ENCODE measurements at regions not wholly inside any gene's neighbourhood (a gene's known extent, or its start where the extent isn't known, plus 50 kb on each side); places are given as distances from the start of the nearest gene placed in this dataset.

DNA sequence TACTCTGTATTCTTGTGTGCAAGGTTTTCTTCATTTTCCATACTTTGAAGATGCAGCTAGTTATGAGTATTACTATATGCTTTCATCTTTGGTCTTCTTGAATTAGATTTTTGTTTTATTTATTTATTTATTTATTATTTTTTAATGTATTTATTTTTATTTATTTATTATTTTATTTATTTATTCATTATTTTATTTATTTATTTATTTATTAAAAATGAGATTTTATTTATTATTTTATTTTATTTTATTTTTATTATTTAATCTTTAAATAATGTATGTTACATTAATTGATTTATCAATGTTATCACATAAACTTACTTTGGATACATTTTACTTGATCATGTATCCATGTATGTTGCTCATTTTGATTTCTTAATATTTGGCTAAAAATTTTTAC is 132.3 kb upstream of the GALNT13 start:
- no TSS peak for BruUV-seq (replicated peaks)
- FAIRE-seq (no peak), ATAC-seq (no peak), DNase-seq (ENCODE audit: low read depth, low spot score) (no peak)
- RAD21 ChIA-PET (ENCODE audit: unreplicated experiment): no interaction called here
- H3K4me3 ChIP-seq: no peak overlapping the region
- no peaks in the 10 kb centered on the region for H3K27me3 ChIP-seq (replicated peaks in 1 of 2; ENCODE audit: control insufficient read depth in 2 of 2, insufficient read depth in 2 of 2, low read length in 1 of 2)
- SMC1A ChIA-PET (ENCODE audit: uncharacterized antibody, unreplicated experiment): no interaction called here
- H3K4me2 ChIP-seq (ENCODE audit: control insufficient read depth, insufficient read depth): no peak overlapping the region
- no peaks in the 10 kb centered on the region for H3K4me1 ChIP-seq (ENCODE audit: control insufficient read depth, insufficient read depth, low read length)
- no peaks in the 10 kb centered on the region for H3K36me3 ChIP-seq (ENCODE audit: control insufficient read depth in 2 of 2, insufficient read depth in 2 of 2, low read length in 1 of 2)
- no peaks in the 10 kb centered on the region for H3K9me3 ChIP-seq (replicated peaks; ENCODE audit: control insufficient read depth, insufficient read depth, low read length)
- no peaks in the 10 kb centered on the region for H4K20me1 ChIP-seq (ENCODE audit: control insufficient read depth, insufficient read depth)
- no peaks in the 10 kb centered on the region for H3K79me2 ChIP-seq (ENCODE audit: control insufficient read depth, insufficient read depth, low read length)
- H3K9ac ChIP-seq (ENCODE audit: control insufficient read depth, insufficient read depth, low read length): no peak overlapping the region
- POLR2A ChIA-PET: no interaction called here
- no peak for TF ChIP-seq SMAD5 (IDR thresholded peaks at IDR 0.05; ENCODE audit: low read depth)
- no peak for TF ChIP-seq RUNX3 (IDR thresholded peaks at IDR 0.05; ENCODE audit: low read length)
- TF ChIP-seq IKZF1 (conservative IDR thresholded peaks at IDR 0.05): no peak
- no peak for TF ChIP-seq POLR2AphosphoS5 (IDR thresholded peaks at IDR 0.05; ENCODE audit: low read length)
- TF ChIP-seq EGR1 (IDR thresholded peaks at IDR 0.05; ENCODE audit: borderline replicate concordance in 1 of 2, low read depth in 2 of 2, low read length in 2 of 2): no peak
- no peak for TF ChIP-seq NR2C2 (IDR thresholded peaks at IDR 0.05; ENCODE audit: borderline replicate concordance, control insufficient read depth, insufficient read length, low read depth)
- no peak for TF ChIP-seq RBBP5 (conservative IDR thresholded peaks at IDR 0.05)
- no peak for TF ChIP-seq HDAC2 (IDR thresholded peaks at IDR 0.05)
- TF ChIP-seq HDGF (IDR thresholded peaks at IDR 0.05): no peak
- no peak for TF ChIP-seq HCFC1 (IDR thresholded peaks at IDR 0.05; ENCODE audit: low read length)
- no peak for TF ChIP-seq EP300 (IDR thresholded peaks at IDR 0.05; ENCODE audit: borderline replicate concordance in 1 of 2, control insufficient read depth in 1 of 2, low read depth in 2 of 2, low read length in 2 of 2)
- no peak for TF ChIP-seq RFX5 (IDR thresholded peaks at IDR 0.05; ENCODE audit: low read depth, low read length)
- in situ Hi-C loops (cut with MboI) (no loop called here), intact Hi-C loops (cut with micrococcal nuclease; ENCODE audit: unreplicated experiment) (no loop called here)
- no peak overlapping the region for H3K27ac ChIP-seq (ENCODE audit: control insufficient read depth, insufficient read depth)
- no peak overlapping the region for H2AFZ ChIP-seq (ENCODE audit: control insufficient read depth, low read depth, low read length)
- CTCF ChIA-PET: no interaction called here

DNA sequence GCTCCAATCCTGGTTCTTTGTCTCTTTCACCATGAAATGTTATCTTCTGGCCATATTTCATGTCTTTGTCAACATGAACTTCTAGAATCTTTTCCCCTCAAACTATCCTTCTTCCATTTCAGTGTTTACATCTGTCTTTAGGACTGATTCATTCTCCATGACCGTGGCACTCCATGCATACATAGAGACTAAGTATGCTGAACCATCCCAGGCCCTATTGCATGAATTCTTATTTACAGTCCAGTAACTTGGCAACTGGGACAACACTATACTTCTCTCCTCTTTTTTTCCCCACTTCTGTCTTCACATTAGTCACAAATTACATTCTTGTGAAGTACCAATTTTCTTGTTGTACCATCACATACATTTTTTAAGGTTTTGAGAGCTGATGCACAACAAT is 109.8 kb upstream of the GALNT13 start:
- DNase-seq (ENCODE audit: low read depth, low spot score): no peak
- no peak overlapping the region for H3K4me2 ChIP-seq (ENCODE audit: control insufficient read depth, insufficient read depth)
- H4K20me1 ChIP-seq (ENCODE audit: control insufficient read depth, insufficient read depth): no peaks in the 10 kb centered on the region
- no peak overlapping the region for H2AFZ ChIP-seq (ENCODE audit: control insufficient read depth, low read depth, low read length)
- intact Hi-C loops (cut with micrococcal nuclease; ENCODE audit: unreplicated experiment): no loop called here
- WGBS (ENCODE audit: insufficient coverage, insufficient replicate concordance, low lambda C conversion rate, missing lambda C conversion rate): 0% methylated on average over 1 of the region's 1 CpG
- H3K27me3 ChIP-seq (replicated peaks in 1 of 2; ENCODE audit: control insufficient read depth in 2 of 2, insufficient read depth in 2 of 2, low read length in 1 of 2): no peaks in the 10 kb centered on the region
- no peak overlapping the region for H3K27ac ChIP-seq (ENCODE audit: control insufficient read depth, insufficient read depth)
- in situ Hi-C loops (cut with MboI): no loop called here
- SMC1A ChIA-PET (ENCODE audit: uncharacterized antibody, unreplicated experiment): no interaction called here
- H3K79me2 ChIP-seq (ENCODE audit: control insufficient read depth, insufficient read depth, low read length): no peaks in the 10 kb centered on the region
- no peak for FAIRE-seq
- no peak for TF ChIP-seq ASH2L (IDR thresholded peaks at IDR 0.05; ENCODE audit: borderline replicate concordance, low read depth)
- TF ChIP-seq CBX3 (IDR thresholded peaks at IDR 0.05; ENCODE audit: borderline replicate concordance, low read depth): no peak
- TF ChIP-seq HCFC1 (IDR thresholded peaks at IDR 0.05; ENCODE audit: low read length): no peak
- no peak for TF ChIP-seq SIN3A (IDR thresholded peaks at IDR 0.05; ENCODE audit: low read depth, low read length)
- TF ChIP-seq NRF1 (conservative IDR thresholded peaks at IDR 0.05; ENCODE audit: low read depth, low read length): no peak
- no peak for TF ChIP-seq STAT3 (IDR thresholded peaks at IDR 0.05; ENCODE audit: low read depth, low read length)
- TF ChIP-seq YY1 (IDR thresholded peaks at IDR 0.05; ENCODE audit: low read depth, low read length): no peak
- TF ChIP-seq TARDBP (IDR thresholded peaks at IDR 0.05; ENCODE audit: borderline replicate concordance): no peak
- no peak for TF ChIP-seq KAT2A (conservative IDR thresholded peaks at IDR 0.05; ENCODE audit: control insufficient read depth, low read depth, low read length)
- TF ChIP-seq NR2C2 (IDR thresholded peaks at IDR 0.05; ENCODE audit: borderline replicate concordance, control insufficient read depth, insufficient read length, low read depth): no peak
- TF ChIP-seq EP300 (IDR thresholded peaks at IDR 0.05; ENCODE audit: borderline replicate concordance in 1 of 2, control insufficient read depth in 1 of 2, low read depth in 2 of 2, low read length in 2 of 2): no peak
- POLR2A ChIA-PET: no interaction called here
- H3K4me1 ChIP-seq (ENCODE audit: control insufficient read depth, insufficient read depth, low read length): no peaks in the 10 kb centered on the region
- no TSS peak for BruUV-seq (replicated peaks)
- ATAC-seq: no peak
- H3K4me3 ChIP-seq: no peak overlapping the region
- CTCF ChIA-PET: no interaction called here
- RAD21 ChIA-PET (ENCODE audit: unreplicated experiment): no interaction called here
- no peaks in the 10 kb centered on the region; the same call in 2 of the 3 replicates for H3K9me3 ChIP-seq (replicated peaks; ENCODE audit: control insufficient read depth, insufficient read depth, low read length)
- no peaks in the 10 kb centered on the region for H3K36me3 ChIP-seq (ENCODE audit: control insufficient read depth in 2 of 2, insufficient read depth in 2 of 2, low read length in 1 of 2)
- H3K9ac ChIP-seq (ENCODE audit: control insufficient read depth, insufficient read depth, low read length): no peak overlapping the region
